Activated CD4-positive, CD25-positive, alpha-beta regulatory T cell treated with anti-CD3 and anti-CD28 coated beads, Interleukin-2, amount 50 U/mL, for 24 hours (primary cell): ENCODE measurements at regions not wholly inside any gene's neighbourhood (a gene's known extent, or its start where the extent isn't known, plus 50 kb on each side); places are given as distances from the start of the nearest gene placed in this dataset.
"Not testable (repeated sequence)": the region's sequence is repeated elsewhere in the genome, so short reads cannot be mapped to it uniquely, and the experiment has no call there.

ENCODE experiments used
- ATAC-seq, 2 donors: fragments of 150-1000 bp; cut with Tn5 transposase; one replicate each; pipeline ENCODE4 v1.10.0; 2021; ENCODE audit warnings: mild to moderate bottlenecking in 1 of 2, moderate library complexity in 1 of 2

DNA sequence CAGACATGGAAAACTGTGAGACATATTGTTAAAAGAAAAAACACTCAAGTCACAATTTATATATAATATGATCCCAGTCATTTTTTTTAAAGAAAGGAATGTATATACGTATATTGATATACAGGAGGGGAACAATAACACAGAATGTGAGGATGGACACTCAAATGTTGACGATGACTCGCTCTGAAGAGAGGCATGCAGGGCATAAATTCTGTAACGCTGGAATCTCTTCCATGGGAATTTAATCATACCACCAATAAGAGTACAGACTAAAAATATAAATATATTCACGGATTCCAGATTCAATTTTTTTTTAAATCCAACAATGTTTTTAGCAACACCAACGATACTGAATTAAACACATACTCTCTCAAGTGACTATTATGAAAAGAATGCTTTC, 106.9 kb upstream of the CCDC28A start:
- no peak for ATAC-seq

DNA sequence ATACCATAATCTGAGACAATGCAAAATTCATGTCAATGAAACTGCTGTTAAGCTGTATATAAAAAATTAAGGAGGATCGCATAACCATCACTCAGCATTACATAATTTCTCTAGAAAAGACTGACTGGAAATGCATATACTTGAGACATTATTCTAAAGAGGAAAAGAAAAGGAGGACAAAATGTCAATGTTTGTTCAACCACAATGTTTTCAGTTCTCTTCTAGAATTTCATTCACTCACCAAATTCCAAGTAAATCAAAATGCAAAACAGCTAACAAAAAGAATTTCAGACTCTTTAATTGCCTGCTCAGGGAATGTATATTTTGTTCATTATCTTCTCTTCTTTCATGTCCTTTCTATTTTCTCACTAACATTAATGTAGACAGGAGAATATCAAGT, 106.2 kb upstream of the CCDC28A start:
- ATAC-seq = no peak

DNA sequence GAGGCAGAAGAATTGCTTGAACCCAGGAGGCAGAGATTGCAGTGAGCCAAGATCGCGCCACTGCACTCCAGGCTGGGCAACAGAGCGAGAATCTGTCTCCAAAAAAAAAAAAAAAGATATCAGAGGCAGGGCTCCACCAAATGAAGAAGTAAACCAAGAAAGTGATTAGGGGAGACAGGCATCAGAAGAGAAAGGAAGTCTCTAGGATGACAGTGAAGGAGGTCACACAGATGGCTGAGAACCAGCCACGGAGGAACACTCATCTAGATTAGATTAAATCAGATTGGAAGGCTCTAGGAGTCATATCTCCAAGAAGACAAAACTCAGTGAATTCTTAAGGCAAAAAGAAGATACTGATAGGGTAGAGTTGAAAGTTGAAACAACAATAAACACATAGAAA, 102.2 kb upstream of the CCDC28A start:
- no peak for ATAC-seq

DNA sequence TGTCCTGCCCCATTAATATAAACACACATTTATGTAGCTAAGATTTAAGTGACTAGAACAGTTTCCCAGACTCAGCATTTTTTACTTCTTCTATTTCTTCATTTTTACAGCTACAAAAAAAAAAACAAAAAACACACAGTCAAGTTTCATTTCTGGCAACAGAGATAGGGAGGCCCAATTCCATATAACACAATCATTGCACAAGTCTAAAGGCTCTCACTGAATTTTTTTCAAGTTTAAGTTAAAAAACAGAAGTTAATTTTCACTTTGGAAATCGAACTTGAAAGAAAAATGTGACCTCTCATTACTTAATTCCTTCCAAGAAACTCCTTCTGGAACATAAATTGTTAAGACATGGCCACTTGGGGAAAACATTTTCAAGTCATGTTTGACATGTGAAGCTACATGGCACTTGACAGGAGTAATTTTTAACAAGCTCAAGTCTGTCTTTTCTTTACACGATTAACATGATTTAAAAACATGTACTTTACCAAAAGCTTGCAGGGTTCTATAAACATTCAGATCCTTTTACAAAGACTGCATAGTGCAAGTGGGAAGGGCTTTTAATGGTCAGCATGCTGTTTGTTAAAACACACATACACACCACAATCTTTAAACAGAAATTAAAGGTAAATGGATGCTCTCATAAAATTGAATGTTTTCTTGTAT, 100.1 kb upstream of the CCDC28A start:
- ATAC-seq = no peak

DNA sequence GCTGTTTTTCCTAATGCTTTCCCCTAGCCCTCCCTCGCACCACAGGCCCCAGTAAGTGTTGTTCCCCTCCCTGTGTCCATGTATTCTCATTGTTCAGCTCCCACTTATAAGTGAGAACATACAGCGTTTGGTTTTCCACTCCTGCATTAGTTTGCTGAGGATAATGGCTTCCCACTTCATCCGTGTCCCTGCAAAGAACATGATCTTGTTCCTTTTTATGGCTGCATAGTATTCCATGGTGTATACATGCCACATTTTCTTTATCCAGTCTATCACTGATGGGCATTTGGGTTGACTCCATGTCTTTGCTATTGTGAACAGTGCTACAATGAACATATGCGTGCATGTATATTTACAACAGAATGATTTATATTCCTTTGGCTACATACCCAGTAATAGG, 99.1 kb upstream of the CCDC28A start:
- ATAC-seq = not testable (repeated sequence)

DNA sequence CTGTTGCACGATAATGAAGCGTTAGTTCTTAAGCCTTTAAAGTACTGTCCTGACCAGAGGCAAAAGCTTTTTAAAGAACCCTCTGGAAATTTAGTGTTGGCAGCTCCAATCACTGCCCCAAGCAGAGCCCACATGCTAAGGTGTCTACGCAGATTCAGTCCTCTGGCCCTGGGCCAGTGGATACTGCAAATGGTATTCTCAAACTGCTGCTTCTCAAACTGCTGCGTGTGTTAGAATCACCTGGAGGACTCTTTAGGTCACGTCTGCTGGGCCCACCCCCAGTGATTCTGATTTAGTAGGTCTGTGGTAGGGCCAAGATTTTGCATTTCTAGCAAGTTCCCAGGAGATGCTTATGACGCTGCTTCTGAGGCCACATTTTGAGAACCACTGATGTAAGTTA, 96.0 kb upstream of the CCDC28A start:
- no peak for ATAC-seq

DNA sequence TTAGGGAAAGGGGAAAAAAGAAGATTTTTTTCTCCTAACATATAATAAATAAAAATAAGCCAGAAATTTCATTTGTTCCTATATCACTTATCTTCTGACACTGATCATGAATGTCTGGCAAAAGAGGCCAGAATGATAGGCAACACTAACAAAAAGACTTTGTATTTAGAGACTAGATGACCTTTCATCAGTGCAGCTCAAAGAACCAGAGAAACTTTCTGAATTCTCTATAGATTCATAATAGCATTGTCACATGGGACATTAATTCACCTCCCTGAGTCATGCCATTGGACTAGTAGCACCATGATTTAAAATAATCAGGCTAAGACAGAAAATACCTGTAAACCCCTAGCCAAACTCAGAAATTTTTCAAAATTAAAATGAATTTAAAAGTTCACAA, 95.4 kb upstream of the CCDC28A start:
- no peak for ATAC-seq

DNA sequence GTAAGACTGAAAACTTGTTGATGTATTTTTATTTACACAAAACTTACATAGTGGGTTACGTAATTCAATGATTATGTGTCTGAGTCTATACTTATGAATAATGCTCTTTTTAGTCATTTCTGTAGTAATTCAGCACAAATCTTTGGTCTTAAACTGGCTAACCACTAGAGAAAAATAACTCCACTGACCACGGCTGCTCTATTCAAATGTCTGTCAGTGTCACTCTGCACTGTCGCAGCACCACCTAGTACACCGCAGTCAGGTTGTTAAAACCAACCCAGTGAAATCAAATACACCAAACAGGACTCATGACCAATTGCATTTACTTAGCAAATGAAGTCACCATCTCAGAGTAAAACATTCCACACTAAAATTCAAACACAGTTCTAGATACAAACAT, 93.5 kb upstream of the CCDC28A start:
- ATAC-seq = no peak

DNA sequence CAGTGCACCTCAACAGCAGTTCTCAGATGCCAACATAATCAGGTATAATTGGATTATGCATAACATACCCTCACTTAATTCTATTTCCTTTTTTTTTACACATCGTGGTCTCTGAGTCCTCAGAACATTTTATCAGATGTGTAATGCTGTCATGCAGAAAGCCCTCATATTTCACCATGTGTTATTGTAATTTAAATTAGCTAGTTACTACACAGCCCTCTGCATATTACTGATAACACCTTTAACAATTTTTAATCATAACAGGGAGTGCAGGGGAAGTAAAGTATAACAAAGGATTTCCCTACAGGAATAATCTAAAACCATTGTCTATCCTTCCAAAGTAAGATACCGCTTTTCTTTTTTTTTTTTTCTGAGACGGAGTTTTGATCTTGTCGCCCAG, 91.9 kb upstream of the CCDC28A start:
- ATAC-seq = no peak

DNA sequence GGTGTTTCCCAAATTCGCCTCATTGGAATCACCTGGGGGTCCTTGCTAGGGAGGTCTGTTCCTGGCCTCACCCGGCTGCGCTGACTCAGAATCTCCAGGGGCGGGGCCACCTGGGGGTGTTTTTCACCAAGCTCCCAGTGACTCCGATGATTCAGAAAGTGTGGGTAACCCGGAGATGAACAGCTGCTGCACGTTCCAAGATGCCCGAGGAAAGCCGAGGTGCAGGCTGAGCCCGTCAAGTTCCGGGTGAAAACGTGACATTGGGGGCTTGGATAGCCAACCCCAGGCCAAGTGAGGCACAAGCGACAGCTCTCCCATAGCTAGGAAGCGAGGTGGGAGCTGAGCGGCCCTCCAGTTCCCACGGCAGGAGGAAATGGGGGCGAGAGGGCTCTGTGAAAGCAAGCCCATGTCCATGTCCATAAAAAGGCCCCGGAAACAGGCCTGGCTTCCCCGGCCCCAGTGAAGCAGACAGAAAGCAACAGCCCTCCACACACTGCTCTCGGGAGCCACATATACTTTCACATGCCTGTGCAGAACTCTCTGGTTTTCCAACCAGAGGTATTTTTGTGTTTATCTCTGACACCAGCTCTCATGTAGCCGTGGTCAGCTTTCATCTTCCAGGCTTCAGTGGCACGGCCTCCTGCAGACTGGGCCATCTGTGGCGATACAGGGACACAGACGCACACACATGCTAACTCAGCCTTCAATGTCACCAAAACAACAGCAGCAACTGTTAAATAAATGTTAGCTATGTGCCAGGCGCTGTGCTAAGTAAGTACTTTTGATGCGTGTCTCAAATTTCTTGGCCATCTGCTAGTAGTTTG, 90.7 kb upstream of the CCDC28A start:
- no peak for ATAC-seq

DNA sequence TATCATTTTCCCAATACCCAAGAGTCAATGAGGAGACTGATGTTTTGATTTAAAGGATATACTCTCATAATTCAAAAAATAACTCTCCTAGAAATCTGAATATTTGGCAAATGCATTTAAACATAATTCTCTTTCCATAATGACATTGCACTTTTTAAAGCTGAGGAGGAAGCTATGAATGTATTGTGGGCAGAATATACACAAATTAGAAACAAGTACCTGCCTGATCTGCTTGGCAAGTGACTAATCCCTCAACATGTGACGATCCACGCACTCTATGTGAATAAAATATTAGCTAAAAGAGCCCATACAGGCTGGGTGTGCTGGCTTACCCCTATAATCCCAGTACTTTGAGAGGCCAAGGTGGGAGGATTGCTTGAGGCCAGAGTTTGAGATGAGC, 88.3 kb upstream of the CCDC28A start:
- ATAC-seq = no peak

DNA sequence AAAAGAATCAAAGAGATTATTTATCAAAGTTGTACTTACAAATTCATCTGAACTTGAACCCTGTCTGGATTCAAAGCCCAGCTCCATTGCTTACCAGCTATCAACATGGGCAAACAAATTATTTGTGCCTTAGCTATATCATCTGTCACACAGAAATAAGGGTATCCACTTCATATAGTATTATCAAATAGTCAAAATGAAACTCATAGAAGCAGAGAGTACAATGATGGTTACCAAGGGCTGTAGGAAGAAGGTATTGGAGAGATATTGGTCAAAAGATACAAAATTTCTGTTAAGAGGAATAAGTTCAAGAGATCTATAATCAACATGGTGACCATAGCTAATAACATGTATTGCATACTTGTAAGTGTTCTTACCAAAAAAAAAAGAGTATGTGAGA, 87.8 kb upstream of the CCDC28A start:
- no peak for ATAC-seq

DNA sequence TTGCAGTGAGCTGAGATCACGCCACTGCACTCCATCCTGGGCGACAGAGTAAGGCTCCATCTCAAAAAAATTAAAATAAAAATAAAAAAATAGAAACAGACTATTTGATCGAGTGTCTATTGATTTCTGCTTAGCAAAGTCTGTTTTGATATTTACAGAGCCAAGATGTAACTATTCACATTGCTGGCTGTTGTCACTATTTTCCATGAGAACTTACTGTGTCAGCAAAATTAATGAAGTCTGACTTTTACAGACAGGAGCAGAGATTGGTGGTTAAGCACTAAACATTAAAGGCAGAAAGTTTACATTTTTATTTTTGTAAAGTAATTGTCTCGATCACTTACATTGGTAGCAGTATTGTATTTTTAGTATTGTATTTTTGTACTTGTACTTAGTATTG, 85.0 kb upstream of the CCDC28A start:
- ATAC-seq = no peak

DNA sequence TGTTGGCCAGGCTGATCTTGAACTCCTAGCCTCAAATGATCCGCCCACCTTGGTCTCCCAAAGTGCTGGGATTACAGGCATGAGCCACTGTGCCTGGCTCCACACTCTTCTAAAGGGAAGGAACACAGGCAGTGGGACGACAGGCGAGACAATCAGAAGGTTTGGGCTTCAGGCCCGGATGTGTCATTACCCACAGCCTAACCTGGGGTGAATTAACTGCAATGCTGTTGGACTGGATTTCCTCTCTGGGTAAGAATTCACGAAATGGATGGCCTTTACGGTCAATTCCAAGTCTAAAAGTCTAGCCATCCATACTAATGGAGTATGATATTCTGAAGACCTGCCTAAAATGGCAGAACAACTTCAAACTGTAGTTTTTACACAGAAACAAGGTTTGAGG, 83.7 kb upstream of the CCDC28A start:
- no peak for ATAC-seq

DNA sequence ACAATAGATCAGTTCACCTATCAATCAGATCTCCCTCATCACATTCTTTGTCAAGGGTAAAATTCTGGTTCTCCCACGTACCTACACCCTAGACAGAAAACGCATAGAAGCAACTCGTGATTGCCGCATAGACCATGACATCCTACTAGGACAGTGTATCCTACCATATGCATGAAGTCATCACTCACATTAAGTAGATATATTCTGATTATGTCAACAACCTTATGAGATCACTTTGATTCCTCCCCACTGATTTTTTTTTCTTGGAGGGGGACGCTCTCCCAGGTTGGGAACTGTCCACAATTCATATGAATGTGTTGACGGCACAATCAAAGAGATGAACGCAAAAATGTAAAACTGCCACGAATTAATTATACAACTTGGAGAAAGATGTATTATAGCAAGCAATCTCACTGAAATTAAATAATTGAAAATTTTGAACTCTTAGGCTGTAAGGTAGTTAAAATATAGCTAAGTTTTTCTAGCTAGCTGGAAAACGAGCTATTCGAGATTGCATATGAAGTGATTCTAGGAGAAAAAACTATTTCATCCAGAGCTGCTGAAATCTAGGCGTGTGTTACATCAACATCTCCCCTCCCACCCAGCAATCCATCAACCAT, 82.5 kb upstream of the CCDC28A start:
- no peak for ATAC-seq

DNA sequence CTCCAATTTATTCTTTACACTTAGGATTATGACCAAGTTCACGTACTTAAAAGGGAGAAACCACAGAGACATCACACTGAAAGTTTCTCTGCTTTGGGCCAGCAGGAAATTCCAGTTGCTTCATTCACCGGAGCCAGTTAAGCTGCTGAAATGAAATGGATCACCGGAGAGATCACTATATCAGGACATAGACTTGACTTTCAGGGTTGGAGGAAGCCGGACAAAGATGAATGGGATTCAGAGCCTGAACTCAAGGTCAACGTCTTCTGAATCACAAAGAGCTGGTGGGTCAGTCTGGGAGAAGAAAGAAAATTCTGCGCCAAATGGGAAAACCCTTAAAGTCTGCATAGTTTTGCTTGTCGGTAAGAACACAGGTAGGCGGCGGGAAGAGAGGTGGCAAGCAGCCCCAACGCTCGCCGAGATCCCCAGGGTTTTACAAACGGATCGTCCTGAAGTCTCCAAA, 81.9 kb upstream of the CCDC28A start:
- ATAC-seq = no peak

DNA sequence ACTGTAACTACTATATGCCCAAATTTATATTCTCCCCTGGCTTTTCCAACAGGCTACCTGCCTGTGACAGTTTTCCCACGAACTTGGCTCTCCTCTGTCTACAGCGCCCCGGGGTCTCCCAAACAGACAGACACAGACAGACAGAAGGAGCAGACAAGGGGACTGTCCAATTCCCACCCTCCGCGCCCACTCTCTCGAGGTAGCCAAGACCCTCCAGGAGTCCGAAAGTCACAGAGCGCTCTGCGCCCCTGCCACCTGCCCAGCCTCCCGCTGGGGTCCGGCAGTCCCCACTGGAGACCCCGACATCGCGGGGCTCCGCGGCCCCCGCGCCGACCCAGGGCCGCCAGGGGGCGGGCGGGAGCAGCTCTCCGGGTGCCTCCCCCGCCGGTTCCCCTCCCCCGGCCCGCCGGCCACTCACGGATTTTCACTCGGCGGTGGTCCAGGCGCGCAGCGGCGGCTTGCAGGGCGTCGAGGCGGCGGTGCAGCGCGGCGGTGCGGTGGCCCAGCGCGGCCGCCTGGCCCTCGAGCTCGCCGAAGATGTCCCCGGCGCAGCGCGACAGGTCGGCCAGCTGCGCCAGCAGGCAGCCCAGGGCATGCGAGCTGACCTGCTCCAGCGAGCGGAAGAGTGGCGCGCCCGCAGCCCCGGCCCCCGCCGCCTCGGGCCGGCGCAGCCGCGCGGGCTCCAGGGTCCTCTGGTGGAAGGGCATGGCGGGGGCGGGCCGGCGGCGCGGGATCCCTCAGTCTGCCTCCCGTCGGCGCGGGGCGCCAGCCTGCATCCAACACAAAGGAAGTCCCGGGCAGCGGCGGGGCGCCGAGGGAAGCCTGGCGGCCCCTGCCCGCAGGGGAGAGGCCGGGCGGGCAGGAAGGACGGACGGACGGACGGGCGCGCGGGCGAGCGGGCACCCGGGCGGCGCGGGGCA, 81.3 kb upstream of the CCDC28A start:
- ATAC-seq = peak; percentile 52 to 53

DNA sequence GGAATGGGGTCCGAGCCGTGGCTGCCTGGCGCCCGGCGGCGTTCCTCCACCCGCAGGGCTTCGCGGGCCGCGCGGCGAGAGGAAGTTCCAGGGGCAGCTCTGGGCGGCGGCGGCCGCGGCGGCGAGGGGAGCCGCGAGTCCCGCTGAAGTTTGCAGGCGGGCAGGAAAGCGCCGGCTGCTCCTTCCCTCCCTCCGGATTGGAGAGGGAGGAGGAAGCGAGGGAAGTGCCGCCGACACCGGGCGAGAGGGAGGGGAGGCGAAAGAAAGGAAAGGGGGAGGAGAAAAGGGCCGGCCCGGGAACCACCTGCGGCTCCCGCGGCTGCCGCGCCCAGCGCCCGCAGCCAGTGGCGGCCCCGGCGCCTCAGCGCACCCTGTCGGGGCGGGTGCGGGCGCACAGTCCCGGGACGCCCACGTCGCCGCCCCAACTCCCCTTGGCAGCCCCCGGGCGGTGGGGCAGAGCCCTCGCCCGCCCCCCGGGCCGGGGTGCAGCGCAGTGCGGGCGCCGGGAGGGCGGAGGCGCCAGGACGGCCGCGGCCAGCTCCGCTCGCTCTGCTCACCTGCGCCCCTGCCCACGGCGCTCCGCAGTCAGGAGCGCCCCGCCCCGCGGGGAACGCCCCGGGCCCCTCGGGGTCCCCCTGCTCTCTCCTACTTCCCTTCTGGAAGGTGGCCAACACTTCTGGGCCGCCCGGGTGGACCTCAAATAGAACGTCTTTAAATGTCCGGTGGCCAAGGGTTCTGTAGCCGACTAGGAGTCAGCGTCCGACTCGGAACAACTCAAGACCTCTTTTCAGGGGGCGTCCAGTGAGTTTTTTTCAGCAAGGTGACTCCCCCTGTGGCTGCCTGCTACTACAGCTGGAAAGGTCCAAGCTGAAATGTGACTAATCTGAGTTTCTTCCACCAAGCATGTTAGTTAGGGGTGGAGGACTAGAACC, 80.3 kb upstream of the CCDC28A start:
- peak; percentile 39 to 44 for ATAC-seq

DNA sequence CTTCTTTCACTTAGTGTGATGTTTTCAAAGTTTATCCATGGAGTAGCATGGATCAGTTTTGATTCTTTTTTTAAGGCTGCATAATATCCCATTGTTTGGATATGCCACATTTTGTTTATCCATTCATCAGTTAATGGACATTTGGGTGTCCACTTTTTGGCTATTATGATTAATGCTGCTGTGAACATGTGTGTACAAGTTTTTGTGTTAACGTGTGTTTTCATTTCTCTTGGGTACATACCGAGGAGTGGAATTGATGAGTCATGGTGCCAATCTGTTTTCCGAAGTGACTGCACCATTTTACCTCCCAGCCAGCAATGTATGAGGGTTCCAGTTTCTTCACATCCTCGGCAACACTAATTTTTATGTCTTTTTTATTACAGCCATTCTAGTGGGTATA, 78.4 kb upstream of the CCDC28A start:
- no peak for ATAC-seq

DNA sequence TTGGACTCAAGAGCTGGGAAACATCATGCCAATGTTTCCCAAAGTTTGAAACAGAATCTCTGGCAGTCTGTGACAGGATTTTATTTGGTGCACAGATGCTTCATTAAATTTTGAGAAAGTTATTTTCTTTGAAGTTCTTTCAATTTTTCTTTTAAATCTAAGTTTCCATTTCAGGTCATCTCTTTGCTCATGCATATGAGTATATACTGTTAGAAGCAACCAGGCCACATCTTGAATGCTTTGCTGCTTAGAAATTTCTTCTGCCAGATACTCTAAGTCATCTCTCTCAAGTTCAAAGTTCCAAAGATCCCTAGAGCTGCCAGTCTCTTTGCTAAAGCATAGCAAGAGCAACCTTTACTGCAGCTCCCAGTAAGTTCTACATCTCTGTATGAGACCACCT, 59.1 kb upstream of the CCDC28A start:
- no peak for ATAC-seq

DNA sequence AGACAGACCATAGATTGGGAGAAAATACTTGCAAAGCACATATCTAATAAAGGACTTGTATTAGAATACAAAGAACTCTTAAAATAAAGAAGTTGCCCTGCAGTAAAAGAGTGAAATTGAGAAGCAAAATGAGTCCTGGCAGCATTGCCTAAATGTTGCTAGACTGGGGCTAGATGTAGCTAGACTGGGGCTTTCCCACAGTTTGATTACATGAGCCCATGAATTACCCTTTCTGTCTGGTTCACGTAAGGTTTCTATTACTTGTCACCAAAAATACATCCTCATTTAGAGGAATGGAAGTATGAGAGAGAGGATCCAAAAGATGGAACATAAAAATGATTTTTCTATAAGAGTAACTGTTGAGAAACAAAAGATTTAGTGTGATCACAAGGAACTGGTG, 57.6 kb upstream of the CCDC28A start:
- ATAC-seq = no peak
